ENCODE measurements at regions not wholly inside any gene's neighbourhood (a gene's known extent, or its start where the extent isn't known, plus 50 kb on each side); places are given as distances from the start of the nearest gene placed in this dataset.

GRCh38 chr1:209427277-209427676 lies 156.2 kb upstream of the CAMK1G start:
- no peak for DNase-seq (ENCODE audit: missing footprints)
- no peak for ATAC-seq
- intact Hi-C loops (cut with DNase I): no loop called here

GRCh38 chr1:209427811-209428210 lies 155.7 kb upstream of the CAMK1G start:
- no peak for ATAC-seq
- intact Hi-C loops (cut with DNase I): no loop called here

DNA sequence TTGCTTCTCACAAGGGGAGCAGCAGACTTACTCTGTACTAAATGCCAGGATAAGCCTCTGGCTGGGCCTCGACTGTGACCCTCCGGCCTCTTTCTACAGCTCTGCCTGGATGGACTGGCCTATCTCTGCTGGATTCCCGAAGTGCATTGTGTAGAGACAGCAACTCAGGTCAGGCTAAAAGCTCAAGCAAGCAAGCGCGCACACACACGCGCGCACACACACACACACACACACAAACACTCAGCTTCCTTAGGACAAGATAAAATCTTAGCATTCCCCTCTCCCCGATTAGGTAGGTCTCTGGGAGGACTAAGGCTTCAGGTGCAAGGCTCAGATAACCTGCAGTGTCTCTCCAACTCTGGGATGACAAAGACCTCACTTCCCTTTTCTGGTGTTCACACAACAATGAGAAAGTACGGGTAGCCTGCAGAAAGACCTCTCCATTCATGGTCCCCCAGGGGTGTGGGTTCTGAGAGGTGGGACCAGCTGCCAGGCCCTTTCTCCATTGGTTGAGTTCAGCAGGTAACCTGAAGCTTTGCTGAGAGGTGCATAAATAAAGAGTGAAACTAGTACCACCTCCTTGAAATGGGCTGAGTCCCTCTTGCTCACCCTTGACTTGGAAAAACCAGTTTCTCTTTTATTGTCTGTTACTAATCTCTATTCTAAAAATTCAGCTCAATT lies 155.1 kb upstream of the CAMK1G start:
- ATAC-seq: no peak
- intact Hi-C loops (cut with DNase I): no loop called here
- DNase-seq (ENCODE audit: missing footprints): no peak

More at GRCh38 chr1:209427811-209428210, 155.7 kb upstream of the CAMK1G start:
- no peak for DNase-seq (ENCODE audit: missing footprints)

GRCh38 chr1:209429611-209430010 lies 153.9 kb upstream of the CAMK1G start:
- intact Hi-C loops (cut with DNase I): no loop called here

GRCh38 chr1:209430107-209430506 lies 153.4 kb upstream of the CAMK1G start:
- no peak for ATAC-seq
- no peak for DNase-seq (ENCODE audit: missing footprints)
- intact Hi-C loops (cut with DNase I): no loop called here

More at GRCh38 chr1:209429611-209430010, 153.9 kb upstream of the CAMK1G start:
- no peak for DNase-seq (ENCODE audit: missing footprints)
- no peak for ATAC-seq

DNA sequence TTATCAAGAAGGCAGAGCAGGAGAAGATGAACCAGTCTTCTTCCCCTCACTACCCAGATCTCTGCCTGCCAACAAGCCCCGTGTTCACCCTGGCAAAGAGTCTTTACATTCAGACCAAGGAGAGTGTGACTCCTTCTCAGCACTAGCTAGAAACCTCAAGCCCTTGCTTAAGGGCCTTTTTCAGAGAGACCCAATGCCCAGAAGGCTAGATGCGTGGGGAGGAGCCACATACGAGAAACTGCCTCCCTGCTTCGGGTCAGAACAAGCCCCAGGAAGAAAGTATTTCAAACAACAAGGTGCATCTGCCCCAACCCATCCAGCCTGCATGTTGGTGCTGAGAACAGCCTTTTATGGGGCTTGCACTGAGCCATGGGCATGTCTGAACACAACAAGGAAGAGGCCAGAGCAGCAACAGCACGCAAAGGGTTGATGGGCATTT lies 152.7 kb upstream of the CAMK1G start:
- intact Hi-C loops (cut with DNase I): no loop called here
- no peak for DNase-seq (ENCODE audit: missing footprints)
- ATAC-seq: no peak

DNA sequence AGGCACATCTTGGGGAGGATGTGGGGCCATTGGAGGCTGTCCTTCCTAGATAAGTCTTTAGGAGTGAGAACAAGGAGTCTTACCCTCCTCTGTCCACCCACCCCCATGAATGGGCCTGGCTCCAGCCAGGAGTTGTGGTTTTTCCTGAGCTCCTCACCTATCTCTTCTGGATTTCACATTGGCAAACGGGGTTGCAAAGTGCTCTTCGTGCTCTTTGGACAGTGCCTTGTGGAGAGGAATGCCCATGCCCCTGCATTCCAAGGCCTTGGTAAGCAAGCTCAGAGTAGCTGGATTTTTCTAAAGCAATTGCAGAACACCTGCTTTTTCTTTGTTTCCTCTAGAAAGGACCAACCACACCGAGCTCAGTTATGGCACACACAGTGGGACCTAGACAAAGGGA lies 152.1 kb upstream of the CAMK1G start:
- intact Hi-C loops (cut with DNase I): no loop called here
- DNase-seq (ENCODE audit: missing footprints) (no peak), ATAC-seq (no peak)

- intact Hi-C loops (cut with DNase I): no loop called here
- DNase-seq (ENCODE audit: missing footprints) (no peak), ATAC-seq (no peak)
These were observed 151.6 kb upstream of the CAMK1G start for GRCh38 chr1:209431813-209432442.

DNA sequence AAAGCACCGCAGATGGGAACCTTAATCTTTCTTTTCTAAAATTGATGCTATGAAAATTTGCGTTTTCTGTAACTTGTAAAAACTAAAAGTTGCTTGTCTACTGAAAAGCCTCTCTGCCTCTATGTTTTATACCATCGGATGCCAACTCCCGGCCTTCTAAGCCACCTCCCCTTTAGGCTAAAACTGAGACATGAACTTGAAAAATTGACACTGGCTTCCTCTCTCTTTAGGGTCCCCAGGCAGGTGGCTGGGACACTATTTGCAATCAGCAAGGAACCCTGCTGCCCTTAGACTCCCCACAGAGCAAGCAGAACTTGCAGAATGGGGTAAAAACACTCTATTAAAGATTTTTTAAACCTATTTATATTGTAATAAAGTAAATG lies 151.1 kb upstream of the CAMK1G start:
- ATAC-seq (no peak), DNase-seq (ENCODE audit: missing footprints) (no peak)
- intact Hi-C loops (cut with DNase I): no loop called here

GRCh38 chr1:209433649-209434031 lies 149.9 kb upstream of the CAMK1G start:
- no peak for ATAC-seq
- no peak for DNase-seq (ENCODE audit: missing footprints)
- intact Hi-C loops (cut with DNase I): no loop called here

DNA sequence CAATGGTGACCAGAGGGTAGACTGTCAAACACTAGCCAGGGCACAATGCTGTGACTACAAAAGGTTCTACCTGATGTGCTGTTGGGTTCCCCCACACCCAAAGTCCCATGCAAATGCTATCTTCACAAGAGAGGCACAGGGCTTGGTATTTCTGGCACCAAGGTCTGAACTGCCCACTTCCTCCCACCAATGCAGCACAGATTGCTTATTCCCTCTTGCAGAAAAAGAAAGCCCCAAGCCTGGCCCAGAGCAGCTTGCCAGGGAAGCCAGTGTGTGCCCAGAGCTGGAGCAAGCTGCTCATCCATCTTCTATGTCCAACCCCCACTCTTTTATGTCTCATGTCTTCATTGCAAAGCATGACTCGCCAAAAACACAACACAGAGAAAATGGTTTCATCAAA lies 149.4 kb upstream of the CAMK1G start:
- ATAC-seq (no peak), DNase-seq (ENCODE audit: missing footprints) (no peak)
- intact Hi-C loops (cut with DNase I): no loop called here

DNA sequence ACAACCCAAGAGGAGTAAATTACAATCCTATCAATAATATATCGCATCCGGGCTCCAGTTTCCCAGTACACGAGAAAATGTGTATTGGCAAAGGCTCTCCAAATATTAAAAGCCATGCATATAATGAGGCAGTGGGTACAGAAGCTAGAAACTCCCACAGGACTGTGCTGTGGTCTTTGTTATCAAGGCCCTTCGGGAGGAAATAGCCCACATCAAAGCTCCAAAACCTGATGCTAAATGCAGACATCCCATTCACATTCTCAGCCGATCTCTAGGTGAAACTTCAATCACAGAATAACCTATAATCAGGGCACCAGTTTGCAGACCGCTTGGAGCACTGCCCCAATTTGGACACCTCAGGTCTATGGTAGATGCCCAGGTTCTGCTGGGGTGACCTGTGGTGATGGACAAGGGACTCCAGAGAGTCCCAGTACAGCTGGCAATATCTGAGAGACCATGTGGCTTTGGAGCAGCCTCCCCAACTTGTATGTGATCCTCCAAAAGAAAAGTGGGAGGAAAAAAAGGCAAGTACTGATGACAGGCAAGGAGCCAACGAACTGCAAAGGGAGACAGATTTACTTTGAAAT lies 148.8 kb upstream of the CAMK1G start:
- intact Hi-C loops (cut with DNase I): no loop called here
- DNase-seq (ENCODE audit: missing footprints) (no peak), ATAC-seq (no peak)

- ATAC-seq (peak; percentile 60), DNase-seq (ENCODE audit: missing footprints) (no peak)
- intact Hi-C loops (cut with DNase I): no loop called here
These were observed 147.6 kb upstream of the CAMK1G start for GRCh38 chr1:209435654-209436566.

- DNase-seq (ENCODE audit: missing footprints) (no peak), ATAC-seq (no peak)
- intact Hi-C loops (cut with DNase I): no loop called here
These were observed 143.7 kb upstream of the CAMK1G start for GRCh38 chr1:209439828-209440227.

GRCh38 chr1:209443361-209443931 lies 140.1 kb upstream of the CAMK1G start:
- intact Hi-C loops (cut with DNase I): no loop called here
- ATAC-seq (no peak), DNase-seq (ENCODE audit: missing footprints) (no peak)

DNA sequence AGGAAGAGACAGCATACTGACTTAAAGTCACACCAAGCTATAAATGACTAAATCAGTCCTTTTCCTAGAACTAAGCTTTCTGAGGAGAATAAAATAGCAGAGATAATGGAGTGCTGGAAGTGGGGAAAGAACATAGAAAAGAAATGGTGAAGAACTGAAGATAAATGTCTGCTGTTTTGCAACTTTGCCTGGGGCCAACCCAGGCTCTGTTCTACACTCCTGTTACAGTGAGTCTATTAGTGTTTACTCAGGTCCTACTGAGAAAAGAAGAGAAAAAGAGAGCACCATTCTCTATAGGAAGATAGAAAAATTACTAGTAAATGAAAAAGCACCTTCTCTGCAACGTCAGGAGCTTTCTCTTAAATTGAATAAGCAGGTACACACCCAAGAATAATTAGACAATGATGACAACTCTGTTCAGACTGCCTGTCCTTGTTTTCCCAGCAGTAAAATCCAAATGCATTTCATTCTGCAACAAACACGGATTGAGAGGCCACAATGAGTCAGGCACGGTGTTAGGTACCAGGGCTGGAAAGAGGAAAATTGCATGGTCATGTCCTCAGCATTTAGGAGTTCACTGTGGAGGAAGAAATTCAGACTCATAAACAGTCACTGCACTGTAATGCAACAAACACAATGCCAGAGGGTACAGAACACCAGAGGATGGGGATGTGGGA lies 139.4 kb upstream of the CAMK1G start:
- DNase-seq (ENCODE audit: missing footprints): no peak
- no peak for ATAC-seq
- intact Hi-C loops (cut with DNase I): no loop called here

DNA sequence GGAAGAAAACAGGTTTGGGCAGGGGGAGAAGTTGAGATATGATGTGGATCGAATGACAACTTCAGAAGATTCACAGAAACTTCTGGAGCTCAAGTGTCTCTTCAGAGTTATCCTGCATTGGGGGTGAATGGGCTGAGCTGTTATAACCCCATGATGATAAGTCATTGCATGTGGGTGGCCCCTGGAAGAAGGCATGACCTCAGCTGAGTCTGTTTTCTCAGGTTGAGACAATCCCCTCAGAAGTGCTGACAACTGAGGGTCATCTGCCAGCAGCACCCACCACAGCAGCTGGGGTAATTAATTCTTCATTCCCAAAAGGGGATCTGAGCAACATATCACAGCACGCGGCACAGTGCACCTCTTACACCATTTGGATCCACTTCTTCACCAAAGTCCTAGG lies 138.6 kb upstream of the CAMK1G start:
- intact Hi-C loops (cut with DNase I): no loop called here
- no peak for DNase-seq (ENCODE audit: missing footprints)

GRCh38 chr1:209445576-209445975 lies 137.9 kb upstream of the CAMK1G start:
- intact Hi-C loops (cut with DNase I): no loop called here
- DNase-seq (ENCODE audit: missing footprints) (no peak), ATAC-seq (no peak)

More for the DNA sequence above, 138.6 kb upstream of the CAMK1G start:
- no peak for ATAC-seq

- ATAC-seq (no peak), DNase-seq (ENCODE audit: missing footprints) (no peak)
- intact Hi-C loops (cut with DNase I): no loop called here
These were observed 137.2 kb upstream of the CAMK1G start for GRCh38 chr1:209446356-209446755.
